ENCODE measurements at regions not wholly inside any gene's neighbourhood (a gene's known extent, or its start where the extent isn't known, plus 50 kb on each side); places are given as distances from the start of the nearest gene placed in this dataset.

GRCh38 chr5:120823328-120823727 is 359.2 kb downstream of the PRR16 start:
- TF ChIP-seq, protein P1, sequence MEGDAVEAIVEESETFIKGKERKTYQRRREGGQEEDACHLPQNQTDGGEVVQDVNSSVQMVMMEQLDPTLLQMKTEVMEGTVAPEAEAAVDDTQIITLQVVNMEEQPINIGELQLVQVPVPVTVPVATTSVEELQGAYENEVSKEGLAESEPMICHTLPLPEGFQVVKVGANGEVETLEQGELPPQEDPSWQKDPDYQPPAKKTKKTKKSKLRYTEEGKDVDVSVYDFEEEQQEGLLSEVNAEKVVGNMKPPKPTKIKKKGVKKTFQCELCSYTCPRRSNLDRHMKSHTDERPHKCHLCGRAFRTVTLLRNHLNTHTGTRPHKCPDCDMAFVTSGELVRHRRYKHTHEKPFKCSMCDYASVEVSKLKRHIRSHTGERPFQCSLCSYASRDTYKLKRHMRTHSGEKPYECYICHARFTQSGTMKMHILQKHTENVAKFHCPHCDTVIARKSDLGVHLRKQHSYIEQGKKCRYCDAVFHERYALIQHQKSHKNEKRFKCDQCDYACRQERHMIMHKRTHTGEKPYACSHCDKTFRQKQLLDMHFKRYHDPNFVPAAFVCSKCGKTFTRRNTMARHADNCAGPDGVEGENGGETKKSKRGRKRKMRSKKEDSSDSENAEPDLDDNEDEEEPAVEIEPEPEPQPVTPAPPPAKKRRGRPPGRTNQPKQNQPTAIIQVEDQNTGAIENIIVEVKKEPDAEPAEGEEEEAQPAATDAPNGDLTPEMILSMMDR (IDR thresholded peaks at IDR 0.05; ENCODE audit: low read depth, low read length, poor library complexity, severe bottlenecking) = no peak
- TF ChIP-seq EZH2phosphoT487 (IDR thresholded peaks at IDR 0.05; ENCODE audit: borderline replicate concordance, low read length) = no peak
